SU-DHL-6 (cell line): ENCODE measurements at regions not wholly inside any gene's neighbourhood (a gene's known extent, or its start where the extent isn't known, plus 50 kb on each side); places are given as distances from the start of the nearest gene placed in this dataset.

Experiments
- H2AFZ ChIP-seq: fragments of 200-600 bp; sonication (generic); 2 replicates; pipeline ENCODE4 v1.6.1; 2014; ENCODE audit warnings: low read depth, mild to moderate bottlenecking, moderate library complexity, mixed read lengths, antibody characterized with exemption, low read length; ENCODE audit not compliant: severe bottlenecking
- H3F3A ChIP-seq: fragments of 200-600 bp; shearing (Covaris generic); 2 replicates; pipeline ENCODE4 v1.6.0; 2016; ENCODE audit warnings: antibody characterized with exemption, mild to moderate bottlenecking; ENCODE audit not compliant: insufficient read depth
- H3K27ac ChIP-seq: fragments of 200-600 bp; sonication (generic); 2 replicates; pipeline ENCODE4 v1.5.1; 2016; ENCODE audit warnings: low read depth, mild to moderate bottlenecking, low read length, moderate library complexity, mixed read lengths
- H3K27me3 ChIP-seq: fragments of 200-600 bp; sonication (generic), shearing (Covaris generic); 2 replicates; pipeline ENCODE4 v1.6.0; 2014; ENCODE audit warnings: mild to moderate bottlenecking, low read length
- H3K36me3 ChIP-seq: fragments of 200-600 bp; sonication (generic); 2 replicates; pipeline ENCODE4 v1.6.1; 2014; ENCODE audit warnings: mild to moderate bottlenecking, low read length, mixed read lengths
- H3K4me2 ChIP-seq: fragments of 300-600, 200-600 bp; shearing (Covaris generic), sonication (generic); 2 replicates; pipeline ENCODE4 v1.6.0; 2014; ENCODE audit warnings: low read length, low read depth, mild to moderate bottlenecking; ENCODE audit not compliant: poor library complexity, severe bottlenecking
- H3K4me3 ChIP-seq: fragments of 200-600 bp; sonication (generic); 2 replicates; pipeline ENCODE4 v1.5.1; 2014; ENCODE audit warnings: antibody characterized with exemption, low read length, mild to moderate bottlenecking, mixed read lengths; ENCODE audit not compliant: insufficient read depth, poor library complexity, severe bottlenecking
- H3K79me2 ChIP-seq: fragments of 200-600 bp; sonication (generic); 2 replicates; pipeline ENCODE4 v1.6.1; 2014; ENCODE audit warnings: mild to moderate bottlenecking, low read length, moderate library complexity; ENCODE audit not compliant: insufficient read depth
- H3K9ac ChIP-seq: fragments of 200-600 bp; sonication (generic); 2 replicates; pipeline ENCODE4 v1.7.0; 2014; ENCODE audit warnings: mild to moderate bottlenecking, low read length
- H3K9me2 ChIP-seq: fragments of 200-600 bp; sonication (generic); replicated peaks from 2 replicates; pipeline ENCODE4 v1.6.1; 2014; ENCODE audit warnings: low read length; ENCODE audit not compliant: insufficient read depth
- H3K9me3 ChIP-seq: fragments of 200-600 bp; sonication (generic); 2 replicates; pipeline ENCODE4 v1.6.1; 2014; ENCODE audit warnings: low read length, mixed read lengths; ENCODE audit not compliant: insufficient read depth
- H4K20me1 ChIP-seq: fragments of 200-600 bp; sonication (generic); 2 replicates; pipeline ENCODE4 v1.6.1; 2014; ENCODE audit warnings: low read depth, mild to moderate bottlenecking, antibody characterized with exemption, low read length, moderate library complexity, mixed read lengths
- CTCF ChIP-seq: fragments of 200-600 bp; sonication (generic); IDR thresholded peaks from one replicate; pipeline ENCODE4 v1.5.1; 2017; ENCODE audit warnings: antibody characterized with exemption, mild to moderate bottlenecking, low read length, moderate library complexity; ENCODE audit not compliant: insufficient read depth, poor library complexity, severe bottlenecking
- EZH2phosphoT487 ChIP-seq: fragments of 200-600 bp; sonication (generic), shearing (Covaris generic); conservative IDR thresholded peaks from 2 replicates; pipeline ENCODE4 v1.6.1; 2018; ENCODE audit warnings: mild to moderate bottlenecking, antibody characterized with exemption, low read length, moderate library complexity, mixed read lengths

- no peaks in the 10 kb centered on the region for H3K9me3 ChIP-seq
- H3F3A ChIP-seq: no peaks in the 10 kb centered on the region
- TF ChIP-seq EZH2phosphoT487 (no peak), CTCF (no peak)
These were observed 220.1 kb downstream of the GALC start for GRCh38 chr14:87772854-87773253.

GRCh38 chr14:87767567-87767901 is 225.4 kb downstream of the GALC start:
- no peak overlapping the region for H3K4me2 ChIP-seq
- no peaks in the 10 kb centered on the region for H3K79me2 ChIP-seq
- H3K27ac ChIP-seq: no peak overlapping the region
- no peak overlapping the region for H3K9ac ChIP-seq
- no peaks in the 10 kb centered on the region for H3K9me2 ChIP-seq
- H3K9me3 ChIP-seq: no peaks in the 10 kb centered on the region
- H2AFZ ChIP-seq: no peak overlapping the region
- H3K4me3 ChIP-seq: no peak overlapping the region
- no peaks in the 10 kb centered on the region for H3K36me3 ChIP-seq
- no peaks in the 10 kb centered on the region for H3F3A ChIP-seq
- H4K20me1 ChIP-seq: no peaks in the 10 kb centered on the region
- TF ChIP-seq CTCF (no peak), EZH2phosphoT487 (no peak)
- H3K27me3 ChIP-seq: no peaks in the 10 kb centered on the region; the same call in 1 of the 2 replicates

More at GRCh38 chr14:87772854-87773253, 220.1 kb downstream of the GALC start:
- Histone ChIP-seq H3K36me3 (no peaks in the 10 kb centered on the region), H3K27ac (no peak overlapping the region), H3K79me2 (no peaks in the 10 kb centered on the region), H3K4me3 (no peak overlapping the region), H2AFZ (no peak overlapping the region), H3K9ac (no peak overlapping the region), H3K27me3 (no peaks in the 10 kb centered on the region; the same call in 1 of the 2 replicates), H4K20me1 (no peaks in the 10 kb centered on the region), H3K4me2 (no peak overlapping the region), H3K9me2 (no peaks in the 10 kb centered on the region)

- TF ChIP-seq CTCF: no peak
- Histone ChIP-seq H3K79me2 (no peaks in the 10 kb centered on the region), H3K27me3 (no peaks in the 10 kb centered on the region), H4K20me1 (no peaks in the 10 kb centered on the region), H3K4me3 (no peak overlapping the region), H2AFZ (no peak overlapping the region), H3K9me2 (no peaks in the 10 kb centered on the region; the same call in 1 of the 2 replicates), H3F3A (no peaks in the 10 kb centered on the region), H3K27ac (no peak overlapping the region), H3K9me3 (no peaks in the 10 kb centered on the region), H3K9ac (no peak overlapping the region), H3K36me3 (no peaks in the 10 kb centered on the region), H3K4me2 (no peak overlapping the region)
These were observed 234.1 kb downstream of the GALC start for GRCh38 chr14:87758876-87759275.

GRCh38 chr14:87756661-87757060 is 236.3 kb downstream of the GALC start:
- Histone ChIP-seq H3K9me3 (no peaks in the 10 kb centered on the region), H3K27ac (no peak overlapping the region), H3K4me3 (no peak overlapping the region), H4K20me1 (no peaks in the 10 kb centered on the region), H3K4me2 (no peak overlapping the region), H3K27me3 (no peaks in the 10 kb centered on the region), H3K9me2 (no peaks in the 10 kb centered on the region; the same call in 1 of the 2 replicates), H3F3A (no peaks in the 10 kb centered on the region), H2AFZ (no peak overlapping the region), H3K36me3 (no peaks in the 10 kb centered on the region), H3K79me2 (no peaks in the 10 kb centered on the region), H3K9ac (no peak overlapping the region)
- TF ChIP-seq CTCF (no peak), EZH2phosphoT487 (no peak)
